Suprapubic skin (tissue), 4 donors: ENCODE measurements at regions not wholly inside any gene's neighbourhood (a gene's known extent, or its start where the extent isn't known, plus 50 kb on each side); places are given as distances from the start of the nearest gene placed in this dataset.

Experiments used
- DNase-seq, 2 donors: peaks; one replicate each; pipeline ENCODE4 v3.0.0-alpha.2; 2019; ENCODE audit warnings: low spot score in 2 of 2
- H3K27ac ChIP-seq: fragments of 200-600 bp; sonication (generic); one replicate; pipeline ENCODE4 v1.5.1; 2019
- H3K27me3 ChIP-seq: fragments of 200-600 bp; sonication (generic); one replicate; pipeline ENCODE4 v1.5.1; 2019
- H3K36me3 ChIP-seq: fragments of 200-600 bp; sonication (generic); one replicate; pipeline ENCODE4 v1.5.1; 2019
- H3K4me1 ChIP-seq: fragments of 200-600 bp; sonication (generic); one replicate; pipeline ENCODE4 v1.5.1; 2019
- H3K4me3 ChIP-seq: fragments of 200-600 bp; sonication (generic); one replicate; pipeline ENCODE4 v1.5.1; 2019; ENCODE audit warnings: mild to moderate bottlenecking
- H3K9me3 ChIP-seq: fragments of 200-600 bp; sonication (generic); one replicate; pipeline ENCODE4 v1.5.1; 2019
- EP300 ChIP-seq: sonication (generic); formaldehyde crosslinking; IDR thresholded peaks from one replicate; pipeline ENCODE4 v1.6.1; 2017; ENCODE audit warnings: antibody characterized with exemption
- POLR2A ChIP-seq, 2 donors: fragments of 450-650 bp; IDR thresholded peaks; one replicate each; pipeline ENCODE4 v1.6.1; 2017; ENCODE audit warnings: antibody characterized with exemption in 2 of 2, mild to moderate bottlenecking in 2 of 2, moderate library complexity in 2 of 2
- POLR2AphosphoS5 ChIP-seq, 3 donors: sonication (generic); formaldehyde crosslinking; IDR thresholded peaks; one replicate each; pipeline ENCODE4 v1.6.1; 2017; ENCODE audit warnings: antibody characterized with exemption in 3 of 3
- WGBS: methylation state at CpG from one replicate; pipeline ENCODE4 v1.1.5; 2018; 5-methylcytosine and 5-hydroxymethylcytosine counted together
- TF ChIP-seq, protein P1 (sequence below), 2 donors: fragments of 200-600 bp in 1 of 2; fragments of 450-650 bp in 1 of 2; sonication (generic) in 1 of 2; IDR thresholded peaks; one replicate each; pipeline ENCODE4 v1.5.1; 2016 to 2019; ENCODE audit warnings: antibody characterized with exemption in 2 of 2, mild to moderate bottlenecking in 1 of 2, moderate library complexity in 1 of 2

DNA sequence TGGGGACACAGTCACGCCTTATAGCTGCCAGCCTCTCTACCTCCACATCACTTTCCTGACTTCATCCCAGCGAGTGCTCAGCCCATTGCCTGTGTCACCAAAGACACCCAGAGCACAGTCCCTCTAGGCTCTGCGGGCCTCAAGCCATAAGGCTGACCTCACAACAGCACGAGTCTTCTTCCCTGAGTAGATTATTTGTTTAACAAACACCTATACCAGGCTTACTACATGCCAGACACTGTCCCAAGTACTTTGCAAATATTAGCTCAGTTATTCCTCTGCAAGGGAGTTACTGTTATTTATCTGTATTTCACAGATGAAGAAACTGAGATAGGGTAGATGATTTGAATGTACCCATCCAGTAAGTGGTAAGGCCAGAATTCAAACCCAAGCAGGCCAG is 504.3 kb downstream of the COG6 start:
- Histone ChIP-seq H3K4me1 (peaks cover 12% of the 10 kb centered on the region), H3K4me3 (no peak overlapping the region), H3K36me3 (no peaks in the 10 kb centered on the region), H3K27me3 (no peaks in the 10 kb centered on the region), H3K27ac (no peak overlapping the region), H3K9me3 (no peaks in the 10 kb centered on the region)
- 96% methylated on average over 4 of the region's 4 CpGs for WGBS
- DNase-seq: no peak
- TF ChIP-seq POLR2AphosphoS5 (IDR thresholded peaks at IDR 0.05): no peak
- TF ChIP-seq, protein P1, sequence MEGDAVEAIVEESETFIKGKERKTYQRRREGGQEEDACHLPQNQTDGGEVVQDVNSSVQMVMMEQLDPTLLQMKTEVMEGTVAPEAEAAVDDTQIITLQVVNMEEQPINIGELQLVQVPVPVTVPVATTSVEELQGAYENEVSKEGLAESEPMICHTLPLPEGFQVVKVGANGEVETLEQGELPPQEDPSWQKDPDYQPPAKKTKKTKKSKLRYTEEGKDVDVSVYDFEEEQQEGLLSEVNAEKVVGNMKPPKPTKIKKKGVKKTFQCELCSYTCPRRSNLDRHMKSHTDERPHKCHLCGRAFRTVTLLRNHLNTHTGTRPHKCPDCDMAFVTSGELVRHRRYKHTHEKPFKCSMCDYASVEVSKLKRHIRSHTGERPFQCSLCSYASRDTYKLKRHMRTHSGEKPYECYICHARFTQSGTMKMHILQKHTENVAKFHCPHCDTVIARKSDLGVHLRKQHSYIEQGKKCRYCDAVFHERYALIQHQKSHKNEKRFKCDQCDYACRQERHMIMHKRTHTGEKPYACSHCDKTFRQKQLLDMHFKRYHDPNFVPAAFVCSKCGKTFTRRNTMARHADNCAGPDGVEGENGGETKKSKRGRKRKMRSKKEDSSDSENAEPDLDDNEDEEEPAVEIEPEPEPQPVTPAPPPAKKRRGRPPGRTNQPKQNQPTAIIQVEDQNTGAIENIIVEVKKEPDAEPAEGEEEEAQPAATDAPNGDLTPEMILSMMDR (IDR thresholded peaks at IDR 0.05): no peak
- no peak for TF ChIP-seq EP300
- no peak for TF ChIP-seq POLR2A (IDR thresholded peaks at IDR 0.05)

DNA sequence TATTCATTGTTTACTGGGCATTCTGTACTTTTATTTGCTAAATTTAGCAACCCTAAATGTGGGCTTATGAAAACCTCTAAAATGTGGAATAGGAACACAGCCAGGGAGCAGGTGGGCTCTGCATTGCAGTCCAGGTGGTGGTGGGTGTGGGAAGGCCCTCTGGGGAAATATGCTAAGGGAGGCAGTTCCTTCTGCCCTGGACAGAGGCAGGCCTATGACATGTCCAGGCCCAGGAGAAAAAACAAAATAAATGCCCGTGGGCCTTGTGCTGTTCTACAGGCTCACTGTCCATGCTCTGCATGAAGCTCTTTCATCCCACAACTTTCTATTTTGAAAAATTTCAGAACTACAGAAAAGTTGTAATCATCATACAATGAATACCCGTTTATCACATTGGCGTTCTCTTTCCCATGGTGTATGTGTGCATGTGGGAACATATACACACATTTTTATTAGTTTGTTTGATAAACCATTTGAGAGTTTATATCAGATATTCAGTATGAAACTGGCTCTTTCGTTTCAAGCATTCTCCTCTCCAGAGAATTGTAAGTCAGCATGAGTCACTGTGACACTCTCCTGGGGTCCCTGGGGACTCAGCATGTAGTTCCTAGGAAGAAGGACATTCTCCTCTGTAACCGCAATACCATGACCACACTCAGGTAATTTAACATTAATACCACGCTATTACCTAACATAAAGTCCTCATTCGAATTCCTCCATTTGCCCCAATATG is 505.3 kb downstream of the COG6 start:
- WGBS: 80% methylated on average over 7 of the region's 7 CpGs
- TF ChIP-seq POLR2A (IDR thresholded peaks at IDR 0.05) (no peak), POLR2AphosphoS5 (IDR thresholded peaks at IDR 0.05) (no peak), EP300 (no peak)
- TF ChIP-seq, protein P1 (IDR thresholded peaks at IDR 0.05): no peak
- Histone ChIP-seq H3K36me3 (no peaks in the 10 kb centered on the region), H3K9me3 (no peaks in the 10 kb centered on the region), H3K4me3 (no peak overlapping the region), H3K4me1 (peaks cover 12% of the 10 kb centered on the region), H3K27ac (no peak overlapping the region), H3K27me3 (no peaks in the 10 kb centered on the region)
- DNase-seq: no peak

DNA sequence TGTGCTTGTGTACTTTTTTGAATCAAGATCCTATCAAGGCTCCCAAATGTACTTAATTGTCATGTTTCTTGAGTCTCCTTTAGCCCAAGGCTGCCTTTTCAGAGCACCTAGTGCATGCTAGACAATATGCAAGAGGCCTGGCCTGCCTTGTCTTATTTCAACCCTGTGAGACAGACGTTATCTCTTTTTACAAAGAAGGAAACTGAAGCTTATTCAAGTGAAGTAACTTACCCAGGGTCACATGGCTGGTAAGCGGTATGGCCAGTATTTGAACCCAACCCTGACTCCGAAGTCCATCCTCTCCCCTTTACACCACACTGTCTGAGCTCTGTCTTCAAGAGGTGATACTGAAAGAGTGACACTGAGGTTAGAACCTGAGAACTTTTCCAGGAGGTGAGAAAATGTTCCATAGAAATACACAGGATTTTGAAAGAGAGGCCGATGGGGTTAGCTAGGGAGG is 505.1 kb downstream of the FOXO1 start:
- no peaks in the 10 kb centered on the region for H3K27me3 ChIP-seq
- 92% methylated on average over 4 of the region's 4 CpGs for WGBS
- TF ChIP-seq POLR2A (IDR thresholded peaks at IDR 0.05): no peak
- TF ChIP-seq, protein P1 (IDR thresholded peaks at IDR 0.05): no peak
- TF ChIP-seq EP300: no peak
- TF ChIP-seq POLR2AphosphoS5 (IDR thresholded peaks at IDR 0.05): no peak
- DNase-seq: no peak
- no peak overlapping the region for H3K4me3 ChIP-seq
- no peak overlapping the region for H3K27ac ChIP-seq
- H3K4me1 ChIP-seq: peaks cover 12% of the 10 kb centered on the region
- H3K36me3 ChIP-seq: no peaks in the 10 kb centered on the region
- H3K9me3 ChIP-seq: no peaks in the 10 kb centered on the region

DNA sequence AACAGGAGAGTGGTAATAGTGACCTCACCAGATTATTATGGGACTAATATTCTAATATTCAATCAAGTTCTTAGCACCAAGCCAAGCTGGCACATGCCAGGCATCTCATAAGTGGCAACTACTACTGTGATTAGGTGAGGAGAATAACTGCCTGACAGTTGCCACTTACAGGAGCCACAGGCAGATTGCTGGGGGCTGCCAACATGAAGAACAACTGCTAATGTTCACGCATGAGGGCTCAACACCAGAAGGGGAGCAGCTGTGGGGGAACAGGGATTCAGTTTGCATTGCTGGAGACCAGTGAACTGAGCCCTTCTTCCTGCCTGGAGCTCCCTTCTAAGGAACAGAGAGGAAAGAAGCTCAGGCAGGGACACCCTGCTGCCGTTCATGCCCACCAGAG is 504.5 kb downstream of the FOXO1 start:
- Histone ChIP-seq H3K27me3 (no peaks in the 10 kb centered on the region), H3K4me1 (peaks cover 12% of the 10 kb centered on the region), H3K4me3 (no peak overlapping the region), H3K36me3 (no peaks in the 10 kb centered on the region), H3K9me3 (no peaks in the 10 kb centered on the region), H3K27ac (no peak overlapping the region)
- no peak for TF ChIP-seq POLR2AphosphoS5 (IDR thresholded peaks at IDR 0.05)
- TF ChIP-seq EP300: no peak
- TF ChIP-seq, protein P1 (IDR thresholded peaks at IDR 0.05): no peak
- TF ChIP-seq POLR2A (IDR thresholded peaks at IDR 0.05): no peak
- DNase-seq: no peak
- 100% methylated on average over 2 of the region's 2 CpGs for WGBS

DNA sequence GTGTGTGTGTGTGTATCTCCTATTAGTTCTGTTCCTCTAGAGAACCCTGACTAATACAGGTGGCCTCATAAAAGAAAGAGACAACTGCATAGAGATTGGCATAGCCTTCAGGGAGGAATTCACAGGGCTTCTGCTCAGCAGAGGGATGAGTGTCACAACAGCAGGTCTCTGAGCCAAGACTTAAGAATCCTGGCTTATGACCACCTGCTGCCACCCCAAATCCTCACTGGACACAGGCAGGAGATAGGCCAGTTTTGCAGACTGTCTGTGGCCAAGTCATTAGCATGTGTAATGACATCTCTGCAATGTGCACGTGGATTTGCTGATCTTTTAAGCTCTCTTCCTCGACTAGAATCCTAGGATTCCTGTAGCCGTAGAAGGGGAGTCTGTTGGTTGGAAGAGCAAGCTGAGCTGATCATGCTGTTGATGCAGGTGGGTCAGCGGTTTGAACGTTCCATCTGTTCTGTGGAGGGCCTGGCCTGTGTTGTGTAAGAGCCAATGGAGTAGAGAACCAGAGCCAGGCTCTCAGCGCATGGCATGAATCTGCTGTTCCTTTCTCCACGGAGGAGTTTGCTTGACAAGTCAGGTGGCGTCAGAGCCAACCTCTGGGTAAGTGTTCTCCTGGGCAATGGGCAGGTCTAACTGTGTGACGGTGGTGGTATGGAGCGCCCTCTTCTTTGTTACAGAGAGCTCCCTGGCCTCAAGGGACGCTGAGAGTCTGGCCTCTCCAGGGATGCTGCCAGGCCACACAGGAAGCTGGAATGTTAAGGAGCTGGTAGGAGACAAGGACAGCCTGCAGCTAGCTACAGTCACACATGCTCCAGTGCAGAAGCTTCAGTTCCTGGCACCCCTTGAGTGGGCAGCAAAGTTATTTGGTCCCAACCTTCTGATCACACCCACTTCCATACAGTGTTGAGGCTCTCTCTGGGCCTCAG is 503.1 kb downstream of the FOXO1 start:
- Histone ChIP-seq H3K4me1 (peaks cover 17% of the 10 kb centered on the region), H3K27ac (peak overlapping the region; percentile 26), H3K9me3 (no peaks in the 10 kb centered on the region), H3K4me3 (no peak overlapping the region), H3K27me3 (no peaks in the 10 kb centered on the region), H3K36me3 (no peaks in the 10 kb centered on the region)
- TF ChIP-seq, protein P1 (IDR thresholded peaks at IDR 0.05): no peak
- TF ChIP-seq POLR2AphosphoS5 (IDR thresholded peaks at IDR 0.05) (no peak), POLR2A (IDR thresholded peaks at IDR 0.05) (no peak), EP300 (no peak)
- DNase-seq: no peak
- WGBS: 90% methylated on average over 8 of the region's 11 CpGs
